GM18909 (cell line): ENCODE measurements at regions not wholly inside any gene's neighbourhood (a gene's known extent, or its start where the extent isn't known, plus 50 kb on each side); places are given as distances from the start of the nearest gene placed in this dataset.

Source experiments
- ATAC-seq: cut with Tn5 transposase; IDR thresholded peaks from one replicate; pipeline ENCODE4 v1.9.1; 2021; ENCODE audit warnings: mild to moderate bottlenecking; ENCODE audit not compliant: unreplicated experiment, poor library complexity

- ATAC-seq: no peak
Measured at GRCh38 chr2:65724336-65724735, 291.9 kb upstream of the SPRED2 start.

- no peak for ATAC-seq
Measured at GRCh38 chr2:65722028-65722778, 289.8 kb upstream of the SPRED2 start.

GRCh38 chr2:65716698-65717097 lies 284.3 kb upstream of the SPRED2 start:
- no peak for ATAC-seq

GRCh38 chr2:65715323-65715722 lies 282.9 kb upstream of the SPRED2 start:
- ATAC-seq: no peak

GRCh38 chr2:65714866-65715265 lies 282.5 kb upstream of the SPRED2 start:
- no peak for ATAC-seq

GRCh38 chr2:65711863-65712262 lies 279.5 kb upstream of the SPRED2 start:
- ATAC-seq: no peak

GRCh38 chr2:65710779-65711295 lies 278.4 kb upstream of the SPRED2 start:
- ATAC-seq: peak; percentile 53

GRCh38 chr2:65710356-65710755 lies 278.0 kb upstream of the SPRED2 start:
- no peak for ATAC-seq

- no peak for ATAC-seq
Measured at GRCh38 chr2:65708086-65708485, 275.7 kb upstream of the SPRED2 start.

GRCh38 chr2:65706411-65706810 lies 274.0 kb upstream of the SPRED2 start:
- no peak for ATAC-seq

- ATAC-seq: no peak
Measured at GRCh38 chr2:65701191-65701590, 268.8 kb upstream of the SPRED2 start.

- ATAC-seq: no peak
Measured at GRCh38 chr2:65700720-65701119, 268.3 kb upstream of the SPRED2 start.

- no peak for ATAC-seq
Measured at GRCh38 chr2:65700004-65700651, 267.7 kb upstream of the SPRED2 start.

GRCh38 chr2:65691816-65692215 lies 259.4 kb upstream of the SPRED2 start:
- ATAC-seq: no peak

- ATAC-seq: no peak
Measured at GRCh38 chr2:65688141-65688886, 255.9 kb upstream of the SPRED2 start.

- no peak for ATAC-seq
Measured at GRCh38 chr2:65687614-65688013, 255.2 kb upstream of the SPRED2 start.

GRCh38 chr2:65686928-65687521 lies 254.6 kb upstream of the SPRED2 start:
- ATAC-seq: no peak

- no peak for ATAC-seq
Measured at GRCh38 chr2:65681503-65681902, 249.1 kb upstream of the SPRED2 start.

- ATAC-seq: no peak
Measured at GRCh38 chr2:65678779-65679391, 246.5 kb upstream of the SPRED2 start.

GRCh38 chr2:65675350-65675749 lies 243.0 kb upstream of the SPRED2 start:
- no peak for ATAC-seq
